H1 (cell line): ENCODE measurements at regions not wholly inside any gene's neighbourhood (a gene's known extent, or its start where the extent isn't known, plus 50 kb on each side); places are given as distances from the start of the nearest gene placed in this dataset.

Experiments
- CTCF ChIA-PET: fragments of 300-600 bp; sonication (Branson Sonifier 250); formaldehyde crosslinking; loops from one replicate; lab custom pipeline; 2021; ENCODE audit not compliant: partially characterized antibody; lab: Charles Lee
- POLR2A ChIA-PET: fragments of 300-600 bp; sonication (Branson Sonifier 250); formaldehyde crosslinking; loops from one replicate; lab custom pipeline; 2021; ENCODE audit warnings: inconsistent platforms; ENCODE audit not compliant: partially characterized antibody; lab: Charles Lee
- DNase-seq, 2 experiments: peaks; one replicate each; pipeline versions ENCODE4 v3.0.0 to v3.0.0-alpha.2; 2010 to 2022; ENCODE audit warnings: low spot score in 2 of 2, low read depth in 1 of 2, mixed read lengths in 1 of 2
- FAIRE-seq: peaks from 2 replicates; lab custom pipeline; 2011; peaks lifted over from hg19 to GRCh38; lab: Jason Lieb, UNC
- H2AFZ ChIP-seq: 2 replicates; pipeline ENCODE4 v1.8.1; 2012; ENCODE audit warnings: low read length, inconsistent platforms
- H2AK5ac ChIP-seq: 2 replicates; pipeline ENCODE4 v1.6.1; 2013; ENCODE audit warnings: low read depth, low read length
- H2BK120ac ChIP-seq: replicated peaks from 2 replicates; pipeline ENCODE3; 2013; ENCODE audit warnings: low read depth, low read length, inconsistent platforms
- H2BK12ac ChIP-seq: 2 replicates; pipeline ENCODE4 v1.6.1; 2013; ENCODE audit warnings: low read depth, low read length
- H2BK15ac ChIP-seq: 2 replicates; pipeline ENCODE4 v1.6.1; 2013; ENCODE audit warnings: low read length
- H2BK20ac ChIP-seq: 2 replicates; pipeline ENCODE4 v1.6.1; 2013; ENCODE audit warnings: low read length
- H2BK5ac ChIP-seq: 2 replicates; pipeline ENCODE4 v1.6.1; 2013; ENCODE audit warnings: low read depth, low read length
- H3K14ac ChIP-seq: 2 replicates; pipeline ENCODE4 v1.6.1; 2013; ENCODE audit warnings: inconsistent platforms; ENCODE audit not compliant: insufficient read length
- H3K18ac ChIP-seq: 2 replicates; pipeline ENCODE4 v1.6.1; 2013; ENCODE audit warnings: low read length; ENCODE audit errors: extremely low read depth
- H3K23ac ChIP-seq: 2 replicates; pipeline ENCODE4 v1.6.1; 2013; ENCODE audit warnings: inconsistent platforms; ENCODE audit not compliant: insufficient read length
- H3K23me2 ChIP-seq: 2 replicates; pipeline ENCODE4 v1.6.1; 2013; ENCODE audit warnings: low read depth, low read length
- H3K27ac ChIP-seq: 2 replicates; pipeline ENCODE4 v1.6.1; 2011; ENCODE audit warnings: low read depth, low read length, inconsistent platforms
- H3K27me3 ChIP-seq, 4 experiments: replicated peaks in 1 of 4; 1 replicate in 1 of 4; 2 replicates in 3 of 4; pipeline versions ENCODE4 v1.6.1 to v1.8.1; 2011 to 2013; ENCODE audit warnings: low read length in 3 of 4, mild to moderate bottlenecking in 3 of 4, inconsistent platforms in 2 of 4, mixed read lengths in 2 of 4, moderate library complexity in 1 of 4; ENCODE audit not compliant: control insufficient read depth in 3 of 4, insufficient read depth in 3 of 4; ENCODE audit errors: extremely low read depth in 1 of 4
- H3K36me3 ChIP-seq, 4 experiments: 2 replicates each; pipeline versions ENCODE4 v1.6.1 to v1.8.1; 2011 to 2013; ENCODE audit warnings: mild to moderate bottlenecking in 4 of 4, low read length in 3 of 4, moderate library complexity in 2 of 4, control low read depth in 1 of 4, inconsistent platforms in 1 of 4; ENCODE audit not compliant: insufficient read depth in 4 of 4, control insufficient read depth in 2 of 4
- H3K4ac ChIP-seq: replicated peaks from 2 replicates; pipeline ENCODE3; 2013; ENCODE audit warnings: low read length, low read depth, mixed read lengths, inconsistent platforms; ENCODE audit not compliant: insufficient read length
- H3K4me1 ChIP-seq, 4 experiments: replicated peaks in 1 of 4; 1 replicate in 1 of 4; 2 replicates in 3 of 4; pipeline versions ENCODE4 v1.6.1 to v1.8.1; 2011 to 2013; ENCODE audit warnings: low read length in 3 of 4, inconsistent platforms in 2 of 4, mixed read lengths in 1 of 4; ENCODE audit not compliant: insufficient read depth in 4 of 4, control insufficient read depth in 3 of 4
- H3K4me2 ChIP-seq, 2 experiments: 2 replicates each; pipeline versions ENCODE4 v1.6.1 to v1.8.1; 2011 to 2013; ENCODE audit warnings: low read depth in 2 of 2, low read length in 2 of 2, control low read depth in 1 of 2, inconsistent platforms in 1 of 2, mild to moderate bottlenecking in 1 of 2; ENCODE audit not compliant: insufficient read depth in 1 of 2
- H3K4me3 ChIP-seq, 4 experiments: fragments of 200-600, 300-600 bp in 1 of 4; sonication (generic), shearing (Covaris generic), sonication (Bioruptor Twin) in 1 of 4; 2 replicates each; pipeline versions ENCODE4 v1.5.1 to v1.8.1; 2011 to 2016; ENCODE audit warnings: low read length in 4 of 4, low read depth in 3 of 4, control low read depth in 2 of 4, inconsistent platforms in 2 of 4, mild to moderate bottlenecking in 2 of 4, mixed read lengths in 1 of 4, moderate library complexity in 1 of 4; ENCODE audit not compliant: insufficient read depth in 2 of 4; ENCODE audit errors: extremely low read depth in 1 of 4
- H3K56ac ChIP-seq: replicated peaks from 2 replicates; pipeline ENCODE3; 2013; ENCODE audit warnings: low read depth, mild to moderate bottlenecking, mixed read lengths, low read length, inconsistent platforms; ENCODE audit not compliant: insufficient read length
- H3K79me1 ChIP-seq: 2 replicates; pipeline ENCODE4 v1.6.1; 2013; ENCODE audit warnings: low read depth, low read length, control low read depth
- H3K79me2 ChIP-seq, 2 experiments: 2 replicates each; pipeline versions ENCODE4 v1.6.1 to v1.8.1; 2012 to 2013; ENCODE audit warnings: low read length in 2 of 2, mild to moderate bottlenecking in 2 of 2, inconsistent platforms in 1 of 2; ENCODE audit not compliant: insufficient read depth in 2 of 2, control insufficient read depth in 1 of 2
- H3K9ac ChIP-seq, 4 experiments: replicated peaks in 1 of 4; 1 replicate in 1 of 4; 2 replicates in 3 of 4; pipeline versions ENCODE4 v1.6.1 to v1.8.1; 2011 to 2013; ENCODE audit warnings: low read depth in 3 of 4, low read length in 3 of 4, control low read depth in 2 of 4, mild to moderate bottlenecking in 2 of 4, moderate library complexity in 2 of 4, inconsistent platforms in 1 of 4; ENCODE audit errors: extremely low read depth in 1 of 4
- H3K9me3 ChIP-seq, 2 experiments: 2 replicates each; pipeline versions ENCODE4 v1.6.1 to v1.8.1; 2012 to 2013; ENCODE audit warnings: mild to moderate bottlenecking in 2 of 2, moderate library complexity in 2 of 2, control low read depth in 1 of 2, inconsistent platforms in 1 of 2, low read depth in 1 of 2, low read length in 1 of 2, mixed read lengths in 1 of 2; ENCODE audit not compliant: insufficient read depth in 2 of 2
- H4K20me1 ChIP-seq, 2 experiments: replicated peaks in 1 of 2; 2 replicates each; pipeline versions ENCODE3 to v1.8.1; 2011 to 2013; ENCODE audit warnings: inconsistent platforms in 2 of 2, low read length in 2 of 2, mild to moderate bottlenecking in 1 of 2; ENCODE audit not compliant: insufficient read depth in 2 of 2, control insufficient read depth in 1 of 2
- H4K5ac ChIP-seq: 2 replicates; pipeline ENCODE4 v1.6.1; 2013; ENCODE audit warnings: low read length, low read depth, mixed read lengths, inconsistent platforms; ENCODE audit not compliant: insufficient read length
- H4K8ac ChIP-seq: 2 replicates; pipeline ENCODE4 v1.8.0; 2013; ENCODE audit warnings: mild to moderate bottlenecking, moderate library complexity, low read length, inconsistent platforms; ENCODE audit not compliant: insufficient read depth; ENCODE audit errors: extremely low read depth
- H4K91ac ChIP-seq: replicated peaks from 2 replicates; pipeline ENCODE3; 2013; ENCODE audit warnings: low read length, mixed read lengths, inconsistent platforms; ENCODE audit not compliant: insufficient read length
- CHD1 ChIP-seq: IDR thresholded peaks from 2 replicates; pipeline ENCODE4 v1.6.1; 2012; ENCODE audit warnings: low read depth, low read length, improper control_type of control experiment
- CHD2 ChIP-seq: IDR thresholded peaks from 2 replicates; pipeline ENCODE4 v1.6.1; 2012; ENCODE audit warnings: low read length, improper control_type of control experiment
- CTCF ChIP-seq, 3 experiments: IDR thresholded peaks; 1 replicate in 2 of 3; 2 replicates in 1 of 3; pipeline versions ENCODE4 v1.5.1 to v1.6.1; 2011; ENCODE audit warnings: low read length in 3 of 3, mild to moderate bottlenecking in 3 of 3, inconsistent platforms in 2 of 3, low read depth in 1 of 3, moderate library complexity in 1 of 3; ENCODE audit not compliant: insufficient read depth in 1 of 3; ENCODE audit errors: control extremely low read depth in 1 of 3
- EP300 ChIP-seq, 2 experiments: IDR thresholded peaks; 1 replicate in 1 of 2; 2 replicates in 1 of 2; pipeline ENCODE4 v1.6.1; 2011 to 2012; ENCODE audit warnings: low read depth in 2 of 2, low read length in 2 of 2, mild to moderate bottlenecking in 2 of 2, borderline replicate concordance in 1 of 2, inconsistent platforms in 1 of 2, moderate library complexity in 1 of 2
- EZH2 ChIP-seq: fragments of 200-600 bp; sonication (generic); IDR thresholded peaks from 2 replicates; pipeline ENCODE4 v1.7.1; 2012; ENCODE audit warnings: low read depth, mild to moderate bottlenecking, moderate library complexity, low read length, inconsistent platforms; ENCODE audit not compliant: severe bottlenecking
- FOSL1 ChIP-seq: IDR thresholded peaks from 2 replicates; pipeline ENCODE4 v1.6.1; 2011; ENCODE audit warnings: mild to moderate bottlenecking, low read depth, low read length, moderate library complexity; ENCODE audit not compliant: insufficient read depth
- SRF ChIP-seq: IDR thresholded peaks from 2 replicates; pipeline ENCODE4 v1.6.1; 2011; ENCODE audit warnings: mild to moderate bottlenecking, low read depth, low read length, moderate library complexity
- TAF7 ChIP-seq: optimal IDR thresholded peaks from 2 replicates; pipeline ENCODE3; 2011; ENCODE audit warnings: low read depth, mild to moderate bottlenecking, inconsistent platforms, low read length, moderate library complexity, borderline replicate concordance
- WGBS, 2 experiments: shearing (Covaris generic) in 1 of 2; methylation state at CpG; one replicate each; pipeline versions ENCODE4 v1.1.6 to v1.1.7; 2013 to 2015; ENCODE audit warnings: low lambda C conversion rate in 2 of 2, mixed read lengths in 2 of 2, inconsistent platforms in 1 of 2, low coverage in 1 of 2, missing lambda C conversion rate in 1 of 2; ENCODE audit not compliant: insufficient replicate concordance in 2 of 2, insufficient coverage in 1 of 2, insufficient read length in 1 of 2; ENCODE audit errors: extremely low coverage in 1 of 2, missing lambda C conversion rate in 1 of 2; 5-methylcytosine and 5-hydroxymethylcytosine counted together

- 77% methylated on average over 2 of the region's 2 CpGs; no CpG with 5 or more reads in 1 of the 2 experiments for WGBS, 2 experiments
These were observed 207.3 kb upstream of the POT1 start for GRCh38 chr7:125136755-125137532.

More at GRCh38 chr7:125136755-125137532, 207.3 kb upstream of the POT1 start:
- TF ChIP-seq CTCF (IDR thresholded peaks at IDR 0.05; ENCODE audit: control extremely low read depth in 1 of 3, insufficient read depth in 1 of 3, low read depth in 1 of 3, low read length in 3 of 3) (no peak), FOSL1 (no peak), SRF (no peak), CHD1 (no peak), EP300 (IDR thresholded peaks at IDR 0.05; ENCODE audit: borderline replicate concordance in 1 of 2, low read depth in 2 of 2, low read length in 2 of 2) (no peak), TAF7 (no peak), CHD2 (no peak), EZH2 (no peak)
- TF ChIP-seq, all 59 proteins: peak for 0
- Histone ChIP-seq H2AK5ac (no peak overlapping the region), H3K56ac (no peak overlapping the region), H2BK12ac (no peak overlapping the region), H3K23me2 (no peaks in the 10 kb centered on the region), H3K9me3 (no peaks in the 10 kb centered on the region), H2BK15ac (no peak overlapping the region), H4K91ac (no peak overlapping the region), H4K8ac (no peak overlapping the region), H3K36me3 (no peaks in the 10 kb centered on the region), H3K18ac (no peak overlapping the region), H3K79me1 (no peaks in the 10 kb centered on the region), H3K14ac (no peak overlapping the region), H3K27me3 (no peaks in the 10 kb centered on the region), H2AFZ (no peak overlapping the region), H4K5ac (no peak overlapping the region), H3K4me2 (no peak overlapping the region), H2BK20ac (no peak overlapping the region), H3K9ac (no peak overlapping the region), H4K20me1 (no peaks in the 10 kb centered on the region), H3K27ac (no peak overlapping the region), H3K23ac (no peak overlapping the region), H3K79me2 (no peaks in the 10 kb centered on the region), H3K4ac (no peak overlapping the region), H3K4me3 (no peak overlapping the region), H3K4me1 (peaks cover 0 to 6% (median 0%) of the 10 kb centered on the region in 4 experiments; a peak in 2 of 7 replicates), H2BK5ac (no peak overlapping the region), H2BK120ac (no peak overlapping the region)
- CTCF ChIA-PET, result no interaction called here
- no peak for DNase-seq
- POLR2A ChIA-PET, result no interaction called here
- FAIRE-seq, result no peak
